22Rv1 (cell line): ENCODE measurements at regions not wholly inside any gene's neighbourhood (a gene's known extent, or its start where the extent isn't known, plus 50 kb on each side); places are given as distances from the start of the nearest gene placed in this dataset.
"Not testable (repeated sequence)": the region's sequence is repeated elsewhere in the genome, so short reads cannot be mapped to it uniquely, and the experiment has no call there.

Experiments used
- H3K27ac ChIP-seq: fragments of 450-650 bp; 2 replicates; pipeline ENCODE4 v1.5.1; 2017
- CTCF ChIP-seq: fragments of 450-650 bp; IDR thresholded peaks from 2 replicates; pipeline ENCODE4 v1.5.1; 2017; ENCODE audit warnings: mild to moderate bottlenecking
- ZFX ChIP-seq: fragments of 450-650 bp; IDR thresholded peaks from 2 replicates; pipeline ENCODE4 v1.6.1; 2017; ENCODE audit warnings: antibody characterized with exemption, borderline replicate concordance

- TF ChIP-seq CTCF (no peak), ZFX (no peak)
- no peak overlapping the region for H3K27ac ChIP-seq
Measured at GRCh38 chr4:95779447-95779846, 60.4 kb upstream of the PDHA2 start.

DNA sequence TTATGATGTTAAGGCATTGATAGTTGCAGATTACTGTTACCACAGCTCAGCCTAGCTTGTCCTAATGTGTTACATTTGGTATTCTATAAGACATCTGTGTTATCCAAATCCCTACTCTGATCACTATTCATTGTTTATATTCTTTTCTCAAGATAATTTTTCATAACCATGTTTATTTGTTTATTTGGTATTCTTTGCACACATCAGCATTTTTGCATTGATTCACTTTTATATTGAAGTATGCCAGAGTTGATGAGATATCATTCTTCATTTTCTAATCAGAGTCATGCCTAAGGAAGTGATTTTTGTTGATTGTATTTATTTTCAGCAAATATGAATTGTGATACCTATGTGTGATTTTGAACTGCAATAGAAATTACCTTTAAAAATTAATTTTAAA is 61.2 kb upstream of the PDHA2 start:
- no peak overlapping the region for H3K27ac ChIP-seq
- TF ChIP-seq ZFX (no peak), CTCF (no peak)

DNA sequence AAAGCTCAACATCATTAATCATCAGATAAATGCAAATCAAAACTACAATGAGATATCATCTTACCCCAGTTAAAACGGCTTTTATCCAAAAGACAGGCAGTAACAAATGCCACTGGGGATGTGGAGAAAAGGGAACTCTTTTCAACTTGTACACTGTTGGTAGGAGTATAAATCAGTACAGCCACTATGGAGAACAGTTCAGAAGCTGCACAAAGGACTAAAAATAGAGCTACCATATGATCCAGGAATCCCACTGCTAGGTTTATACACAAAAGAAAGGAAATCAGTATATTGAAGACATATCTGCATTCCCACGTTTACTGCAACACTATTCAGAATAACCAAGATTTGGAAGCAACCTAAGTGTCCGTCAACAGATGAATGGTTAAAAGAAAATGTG is 69.3 kb upstream of the PDHA2 start:
- not testable (repeated sequence) for H3K27ac ChIP-seq

DNA sequence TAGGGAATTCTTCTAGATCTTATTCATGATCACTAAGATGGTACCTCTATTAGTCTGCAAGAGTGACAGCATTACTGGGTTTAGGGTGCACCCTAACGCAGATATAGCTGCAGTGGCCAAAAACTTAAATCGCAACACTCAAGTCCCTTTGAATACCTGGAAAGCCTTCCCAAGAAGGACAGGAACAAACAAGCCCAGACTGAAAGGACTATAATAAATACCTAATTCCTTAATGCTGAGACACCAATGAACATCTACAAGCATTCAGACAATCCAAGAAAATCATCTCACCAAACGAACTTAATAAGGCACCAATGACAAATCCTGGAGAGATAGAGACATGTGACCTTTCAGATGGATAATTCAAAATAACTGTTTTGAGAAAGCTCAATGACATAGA is 74.9 kb upstream of the PDHA2 start:
- no peak overlapping the region for H3K27ac ChIP-seq
- TF ChIP-seq CTCF (no peak), ZFX (no peak)

GRCh38 chr4:95761871-95762270 is 78.0 kb upstream of the PDHA2 start:
- no peak for TF ChIP-seq CTCF
- no peak for TF ChIP-seq ZFX
- no peak overlapping the region for H3K27ac ChIP-seq

GRCh38 chr4:95761426-95761825 is 78.5 kb upstream of the PDHA2 start:
- TF ChIP-seq ZFX (no peak), CTCF (no peak)
- H3K27ac ChIP-seq = no peak overlapping the region

GRCh38 chr4:95760646-95761045 is 79.2 kb upstream of the PDHA2 start:
- H3K27ac ChIP-seq = not testable (repeated sequence)

DNA sequence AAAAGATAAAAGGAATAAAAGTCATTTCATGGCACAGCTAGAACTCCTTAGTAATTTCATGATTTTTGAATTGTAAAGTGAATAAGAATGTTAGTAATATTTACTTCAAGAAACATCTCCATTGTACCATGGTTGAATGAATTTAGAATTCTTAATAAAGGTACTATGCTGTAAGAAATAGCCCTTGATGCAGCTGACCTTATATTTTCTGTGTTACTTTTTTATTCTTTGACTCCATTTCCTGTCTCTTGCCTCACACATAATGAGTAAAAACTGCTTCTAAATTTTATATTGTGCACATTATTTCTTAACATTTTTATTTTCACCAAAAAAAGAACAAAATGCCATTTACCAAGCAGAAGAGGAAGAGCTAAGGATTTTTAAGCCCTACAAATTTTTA is 81.9 kb upstream of the PDHA2 start:
- no peak for TF ChIP-seq CTCF
- no peak for TF ChIP-seq ZFX
- H3K27ac ChIP-seq = no peak overlapping the region

DNA sequence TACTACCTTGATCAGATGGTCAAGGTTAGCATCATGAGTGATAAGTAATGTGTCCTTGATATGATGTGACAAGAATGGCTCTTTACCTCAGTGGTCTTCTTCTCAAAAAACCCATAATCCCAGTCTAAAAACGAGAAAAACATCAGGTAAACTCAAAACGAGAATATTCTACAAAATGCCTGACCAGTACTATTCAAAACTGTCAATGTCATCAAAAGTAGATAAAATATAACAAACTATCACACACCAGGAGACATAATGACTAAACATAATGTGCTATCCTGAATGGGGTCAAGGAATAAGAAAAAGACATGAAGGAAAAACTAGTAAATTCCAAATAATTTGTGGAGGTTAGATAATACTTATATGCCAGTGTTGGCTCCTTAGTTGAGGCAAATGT is 85.2 kb upstream of the PDHA2 start:
- no peak overlapping the region for H3K27ac ChIP-seq
- TF ChIP-seq CTCF (no peak), ZFX (no peak)
